SK-N-SH (cell line): ENCODE measurements at regions not wholly inside any gene's neighbourhood (a gene's known extent, or its start where the extent isn't known, plus 50 kb on each side); places are given as distances from the start of the nearest gene placed in this dataset.

ENCODE experiments used
- CTCF ChIA-PET: fragments of 300-600, 350-600 bp; formaldehyde crosslinking; extraction: SDS; loops from one replicate; lab custom pipeline; 2021; lab: Yijun Ruan, JAX
- POLR2A ChIA-PET: fragments of 350-600 bp; sonication (Branson Sonifier 250); formaldehyde crosslinking; extraction: SDS; loops from one replicate; lab custom pipeline; 2020; ENCODE audit warnings: antibody characterized with exemption, inconsistent platforms; lab: Yijun Ruan, JAX
- DNase-seq: peaks from one replicate; pipeline ENCODE4 v3.0.0; 2012
- H2AFZ ChIP-seq: fragments of 200-600 bp; sonication (generic); 2 replicates; pipeline ENCODE4 v1.8.1; 2016; ENCODE audit warnings: antibody characterized with exemption, mild to moderate bottlenecking, low read depth
- H3F3A ChIP-seq: fragments of 200-600 bp; sonication (generic); replicated peaks from 2 replicates; pipeline ENCODE3; 2016; ENCODE audit warnings: antibody characterized with exemption, mild to moderate bottlenecking; ENCODE audit not compliant: insufficient read depth
- H3K27ac ChIP-seq, 2 experiments: fragments of 200-500 bp in 1 of 2; fragments of 200-600 bp in 1 of 2; sonication (Bioruptor generic) in 1 of 2; sonication (generic), shearing (Covaris generic) in 1 of 2; 2 replicates each; pipeline versions ENCODE4 v1.5.1 to v1.6.1; 2014 to 2016; ENCODE audit warnings: low read depth in 2 of 2, inconsistent platforms in 1 of 2, low read length in 1 of 2, mild to moderate bottlenecking in 1 of 2, mixed read lengths in 1 of 2
- H3K27me3 ChIP-seq: fragments of 200-600 bp; sonication (generic), shearing (Covaris generic); 2 replicates; pipeline ENCODE4 v1.6.1; 2016; ENCODE audit warnings: mixed run types; ENCODE audit not compliant: insufficient read depth
- H3K36me3 ChIP-seq, 2 experiments: fragments of 200-500 bp in 1 of 2; fragments of 200-600 bp in 1 of 2; sonication (Bioruptor generic) in 1 of 2; sonication (generic) in 1 of 2; replicated peaks in 1 of 2; 2 replicates each; pipeline versions ENCODE3 to v1.5.1; 2014 to 2016; ENCODE audit warnings: low read length in 1 of 2, mild to moderate bottlenecking in 1 of 2; ENCODE audit not compliant: insufficient read depth in 2 of 2, control insufficient read depth in 1 of 2
- H3K4me1 ChIP-seq, 2 experiments: fragments of 200-500 bp in 1 of 2; fragments of 200-600 bp in 1 of 2; sonication (Bioruptor generic) in 1 of 2; sonication (generic), shearing (Covaris generic) in 1 of 2; 2 replicates each; pipeline versions ENCODE4 v1.5.1 to v1.6.1; 2014 to 2016; ENCODE audit warnings: low read depth in 1 of 2, low read length in 1 of 2, mixed run types in 1 of 2; ENCODE audit not compliant: insufficient read depth in 2 of 2, control insufficient read depth in 1 of 2
- H3K4me2 ChIP-seq: fragments of 200-600 bp; sonication (generic), shearing (Covaris generic); 2 replicates; pipeline ENCODE4 v1.6.1; 2017; ENCODE audit warnings: mixed run types
- H3K4me3 ChIP-seq, 2 experiments: fragments of 200-500 bp in 1 of 2; fragments of 200-600 bp in 1 of 2; sonication (Bioruptor generic) in 1 of 2; sonication (generic), shearing (Covaris generic) in 1 of 2; 2 replicates each; pipeline versions ENCODE4 v1.5.1 to v1.8.1; 2014 to 2016; ENCODE audit warnings: low read depth in 2 of 2, inconsistent platforms in 1 of 2, low read length in 1 of 2, mild to moderate bottlenecking in 1 of 2, mixed read lengths in 1 of 2, moderate library complexity in 1 of 2
- H3K79me2 ChIP-seq: fragments of 200-600 bp; sonication (generic); 2 replicates; pipeline ENCODE4 v1.8.1; 2017; ENCODE audit warnings: mild to moderate bottlenecking; ENCODE audit not compliant: insufficient read depth
- H3K9ac ChIP-seq: fragments of 200-600 bp; sonication (generic); 2 replicates; pipeline ENCODE4 v1.6.1; 2017; ENCODE audit warnings: mixed run types
- H3K9me2 ChIP-seq: fragments of 200-600 bp; sonication (generic); 2 replicates; pipeline ENCODE4 v1.6.1; 2017; ENCODE audit warnings: mixed run types
- H3K9me3 ChIP-seq: fragments of 200-600 bp; sonication (generic); 2 replicates; pipeline ENCODE4 v1.6.1; 2017; ENCODE audit warnings: mixed run types, mild to moderate bottlenecking, moderate library complexity
- H4K20me1 ChIP-seq: fragments of 200-600 bp; sonication (generic); 2 replicates; pipeline ENCODE4 v1.6.1; 2017; ENCODE audit warnings: mild to moderate bottlenecking, mixed run types; ENCODE audit not compliant: insufficient read depth
- CHD2 ChIP-seq: fragments of 150-350 bp; IDR thresholded peaks from 2 replicates; pipeline ENCODE4 v1.6.1; 2018; ENCODE audit warnings: low read length; ENCODE audit not compliant: partially characterized antibody
- ELF1 ChIP-seq: IDR thresholded peaks from 2 replicates; pipeline ENCODE4 v1.4.0; 2012
- EP300 ChIP-seq, 2 experiments: IDR thresholded peaks; 2 replicates each; pipeline versions ENCODE4 v1.4.0 to v1.6.1; 2012; ENCODE audit warnings: borderline replicate concordance in 1 of 2, low read depth in 1 of 2, low read length in 1 of 2
- GATA2 ChIP-seq: sonication (generic); formaldehyde crosslinking; IDR thresholded peaks from 2 replicates; pipeline ENCODE4 v1.5.0; 2020; ENCODE audit warnings: mild to moderate bottlenecking, missing genetic modification reagents
- IRF3 ChIP-seq: fragments of 150-350 bp; IDR thresholded peaks from 2 replicates; pipeline ENCODE4 v1.6.1; 2016; ENCODE audit warnings: mild to moderate bottlenecking, low read depth, low read length
- MXI1 ChIP-seq: IDR thresholded peaks from 2 replicates; pipeline ENCODE4 v1.6.1; 2012; ENCODE audit warnings: mild to moderate bottlenecking, low read depth, low read length, improper control_type of control experiment
- RAD21 ChIP-seq: IDR thresholded peaks from 2 replicates; pipeline ENCODE4 v1.6.1; 2012; ENCODE audit warnings: mild to moderate bottlenecking, low read length
- REST ChIP-seq: IDR thresholded peaks from 2 replicates; pipeline ENCODE4 v1.6.1; 2012; ENCODE audit warnings: mild to moderate bottlenecking, low read depth, low read length, moderate library complexity
- SIN3A ChIP-seq: IDR thresholded peaks from 2 replicates; pipeline ENCODE4 v1.6.1; 2012; ENCODE audit warnings: low read depth, mild to moderate bottlenecking, low read length, moderate library complexity, borderline replicate concordance
- SMC3 ChIP-seq: IDR thresholded peaks from 2 replicates; pipeline ENCODE4 v1.6.1; 2012; ENCODE audit warnings: low read depth, low read length, improper control_type of control experiment
- TCF12 ChIP-seq: IDR thresholded peaks from 2 replicates; pipeline ENCODE4 v1.4.0; 2012
- TEAD4 ChIP-seq: IDR thresholded peaks from 2 replicates; pipeline ENCODE4 v1.4.0; 2012; ENCODE audit warnings: mild to moderate bottlenecking, borderline replicate concordance; ENCODE audit not compliant: insufficient read depth
- USF1 ChIP-seq: IDR thresholded peaks from 2 replicates; pipeline ENCODE4 v1.4.0; 2012; ENCODE audit warnings: low read depth, borderline replicate concordance
- WGBS: methylation state at CpG from one replicate; pipeline ENCODE4 v1.1.6; 2017; ENCODE audit warnings: low lambda C conversion rate; 5-methylcytosine and 5-hydroxymethylcytosine counted together

- Histone ChIP-seq H3K9me2 (no peaks in the 10 kb centered on the region), H3K4me3 (no peak overlapping the region), H3K27ac (no peak overlapping the region), H3K79me2 (no peaks in the 10 kb centered on the region), H3K9ac (no peak overlapping the region), H3K4me1 (no peaks in the 10 kb centered on the region), H3K4me2 (no peak overlapping the region), H3K27me3 (no peaks in the 10 kb centered on the region), H3F3A (no peaks in the 10 kb centered on the region), H4K20me1 (no peaks in the 10 kb centered on the region), H3K36me3 (peaks cover 0 to under 1% of the 10 kb centered on the region in 2 experiments), H2AFZ (no peak overlapping the region), H3K9me3 (no peaks in the 10 kb centered on the region)
- no peak for TF ChIP-seq USF1
- TF ChIP-seq MXI1 = no peak
- ChIA-PET POLR2A (no interaction called here), CTCF (no interaction called here)
- DNase-seq = no peak
- WGBS = 28% methylated on average over 2 of the region's 2 CpGs
Measured at GRCh38 chr1:30173560-30173959, 549.8 kb downstream of the MATN1 start.

- 6% methylated on average over 2 of the region's 2 CpGs for WGBS
- Histone ChIP-seq H3K9me2 (no peaks in the 10 kb centered on the region), H3K9me3 (no peaks in the 10 kb centered on the region), H3K9ac (no peak overlapping the region), H3F3A (no peaks in the 10 kb centered on the region), H3K4me3 (no peak overlapping the region), H3K4me1 (no peaks in the 10 kb centered on the region), H3K36me3 (peaks cover 0 to 2% of the 10 kb centered on the region in 2 experiments), H3K27ac (no peak overlapping the region), H2AFZ (no peak overlapping the region), H3K79me2 (no peaks in the 10 kb centered on the region), H3K27me3 (no peaks in the 10 kb centered on the region), H3K4me2 (no peak overlapping the region), H4K20me1 (no peaks in the 10 kb centered on the region)
- POLR2A ChIA-PET = no interaction called here
- TF ChIP-seq EP300 (IDR thresholded peaks at IDR 0.05; ENCODE audit: borderline replicate concordance in 1 of 2, low read depth in 1 of 2, low read length in 1 of 2) (no peak), REST (no peak), CHD2 (no peak), IRF3 (no peak), SIN3A (no peak), TEAD4 (no peak), SMC3 (no peak), ELF1 (no peak), RAD21 (no peak), GATA2 (no peak), TCF12 (no peak)
- DNase-seq = no peak
- CTCF ChIA-PET = interaction anchor here (1.1 to 1.2 kb wide), 2 partner anchors 9 to 208 kb away, joined by 3 to 6 read pairs; no protein-coding TSS in a partner anchor
Measured at GRCh38 chr1:30172757-30173156, 550.6 kb downstream of the MATN1 start.
